GM12874 (cell line): ENCODE measurements at regions not wholly inside any gene's neighbourhood (a gene's known extent, or its start where the extent isn't known, plus 50 kb on each side); places are given as distances from the start of the nearest gene placed in this dataset.

Source experiments
- CTCF ChIP-seq: IDR thresholded peaks from 2 replicates; pipeline ENCODE4 v1.5.1; 2011; ENCODE audit warnings: low read depth, mild to moderate bottlenecking, control low read depth, low read length, moderate library complexity; ENCODE audit not compliant: insufficient read depth

- TF ChIP-seq CTCF: no peak
Measured at GRCh38 chr3:177478170-177478867, 281.0 kb upstream of the TBL1XR1 start.

GRCh38 chr3:177479630-177480029 lies 282.3 kb upstream of the TBL1XR1 start:
- no peak for TF ChIP-seq CTCF

GRCh38 chr3:177481329-177481728 lies 284.0 kb upstream of the TBL1XR1 start:
- no peak for TF ChIP-seq CTCF

- TF ChIP-seq CTCF: no peak
Measured at GRCh38 chr3:177482048-177482691, 284.9 kb upstream of the TBL1XR1 start.

- no peak for TF ChIP-seq CTCF
Measured at GRCh38 chr3:177483182-177483967, 286.1 kb upstream of the TBL1XR1 start.

- no peak for TF ChIP-seq CTCF
Measured at GRCh38 chr3:177484206-177484605, 286.9 kb upstream of the TBL1XR1 start.

- no peak for TF ChIP-seq CTCF
Measured at GRCh38 chr3:177484926-177485325, 287.6 kb upstream of the TBL1XR1 start.
